GM12892 (cell line): ENCODE measurements at regions not wholly inside any gene's neighbourhood (a gene's known extent, or its start where the extent isn't known, plus 50 kb on each side); places are given as distances from the start of the nearest gene placed in this dataset.

Source experiments
- POLR2A ChIP-seq: IDR thresholded peaks from 2 replicates; pipeline ENCODE4 v1.6.1; 2011; ENCODE audit warnings: low read depth, low read length, control low read depth
- POLR2AphosphoS5 ChIP-seq: IDR thresholded peaks from 2 replicates; pipeline ENCODE4 v1.6.1; 2011; ENCODE audit warnings: low read depth, low read length, control low read depth

DNA sequence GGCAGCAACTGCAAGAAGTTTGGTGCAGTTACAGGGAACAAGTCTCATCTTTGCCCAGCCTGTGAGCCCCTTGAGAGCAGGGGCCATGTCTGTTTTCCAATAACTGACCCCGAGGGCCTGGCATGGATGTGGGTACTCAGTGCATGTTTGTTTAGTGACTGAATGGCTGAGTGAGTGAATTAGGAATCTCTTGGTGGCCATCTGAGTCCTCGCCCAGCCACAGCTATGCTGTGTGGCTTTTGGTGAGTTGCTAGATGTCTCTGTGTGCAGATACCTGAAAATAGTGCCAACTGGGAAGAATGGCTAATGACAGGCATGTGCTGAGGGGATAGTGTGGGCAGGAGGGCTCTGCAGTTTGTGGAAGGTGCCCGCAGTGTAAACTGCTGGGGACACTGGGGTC lies 54.4 kb upstream of the PCBD1 start:
- TF ChIP-seq POLR2AphosphoS5 (no peak), POLR2A (no peak)
